ENCODE measurements at regions not wholly inside any gene's neighbourhood (a gene's known extent, or its start where the extent isn't known, plus 50 kb on each side); places are given as distances from the start of the nearest gene placed in this dataset.

GRCh38 chr1:59008599-59009347, 224.9 kb upstream of the JUN start:
- no peak for DNase-seq

- DNase-seq = no peak
Observed at GRCh38 chr1:59011663-59012062, 227.8 kb upstream of the JUN start.

GRCh38 chr1:59012378-59012777, 228.5 kb upstream of the JUN start:
- no peak for DNase-seq

DNA sequence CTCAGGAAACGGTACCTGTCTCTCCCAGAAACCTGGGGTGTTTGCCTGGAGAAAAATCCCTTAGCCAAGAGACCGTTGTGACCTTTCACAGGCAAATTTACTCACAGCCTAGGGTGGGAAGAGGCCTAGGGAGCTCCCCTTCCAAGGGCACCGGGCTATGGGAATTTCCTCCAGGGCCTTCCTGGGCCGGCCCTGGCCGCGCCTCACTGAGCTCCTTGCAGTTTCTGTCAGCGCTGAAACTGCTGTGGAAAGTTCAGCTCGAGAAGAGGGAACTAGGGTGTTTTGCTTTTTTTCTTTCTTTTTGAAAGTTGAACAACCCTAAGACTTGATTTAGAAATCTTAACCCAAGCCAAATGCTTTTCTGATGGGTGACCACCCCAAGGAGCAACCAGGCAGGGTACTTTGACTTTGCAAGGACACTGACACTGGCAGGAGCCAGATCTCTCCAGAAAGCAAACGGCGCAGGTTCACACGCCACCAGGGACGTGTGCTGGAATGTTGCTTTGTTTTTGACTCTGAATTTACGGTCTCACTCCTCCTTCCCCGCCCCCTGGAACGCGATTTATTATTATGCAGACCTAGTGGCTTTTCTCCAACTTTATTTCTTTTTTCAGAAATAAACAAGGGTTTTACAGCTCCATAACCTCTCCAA, 229.6 kb upstream of the JUN start:
- DNase-seq = no peak

GRCh38 chr1:59013928-59014279, 230.1 kb upstream of the JUN start:
- no peak for DNase-seq

- DNase-seq = no peak
Observed at GRCh38 chr1:59014827-59015226, 231.0 kb upstream of the JUN start.

- no peak for DNase-seq
Observed at GRCh38 chr1:59015708-59016107, 231.9 kb upstream of the JUN start.

- no peak for DNase-seq
Observed at GRCh38 chr1:59016390-59016789, 232.5 kb upstream of the JUN start.

- no peak for DNase-seq
Observed at GRCh38 chr1:59017501-59018231, 233.8 kb upstream of the JUN start.

DNA sequence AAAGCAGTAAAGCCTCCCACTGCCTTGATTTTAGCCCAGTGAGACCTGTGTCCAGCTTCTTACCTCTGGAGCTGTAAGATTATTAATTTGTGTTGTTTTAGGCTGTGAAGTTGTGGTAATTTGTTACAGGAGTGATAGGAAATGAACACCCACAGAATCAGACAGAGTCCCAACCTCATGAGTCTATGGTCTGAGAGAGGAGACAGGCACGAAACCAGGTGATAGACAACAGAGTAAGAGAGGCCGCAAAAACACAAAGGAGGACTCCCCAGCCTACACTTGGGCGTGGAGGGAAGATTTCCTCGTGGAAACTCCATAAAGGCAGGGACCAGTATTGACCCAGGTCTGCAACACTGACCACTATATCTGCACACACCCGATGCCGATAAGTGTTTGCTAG, 234.6 kb upstream of the JUN start:
- DNase-seq = no peak

- DNase-seq = no peak
Observed at GRCh38 chr1:59018860-59019259, 235.0 kb upstream of the JUN start.

GRCh38 chr1:59020151-59020997, 236.5 kb upstream of the JUN start:
- DNase-seq = peak; percentile 41

- no peak for DNase-seq
Observed at GRCh38 chr1:59022199-59022598, 238.4 kb upstream of the JUN start.

GRCh38 chr1:59022799-59023198, 239.0 kb upstream of the JUN start:
- no peak for DNase-seq

DNA sequence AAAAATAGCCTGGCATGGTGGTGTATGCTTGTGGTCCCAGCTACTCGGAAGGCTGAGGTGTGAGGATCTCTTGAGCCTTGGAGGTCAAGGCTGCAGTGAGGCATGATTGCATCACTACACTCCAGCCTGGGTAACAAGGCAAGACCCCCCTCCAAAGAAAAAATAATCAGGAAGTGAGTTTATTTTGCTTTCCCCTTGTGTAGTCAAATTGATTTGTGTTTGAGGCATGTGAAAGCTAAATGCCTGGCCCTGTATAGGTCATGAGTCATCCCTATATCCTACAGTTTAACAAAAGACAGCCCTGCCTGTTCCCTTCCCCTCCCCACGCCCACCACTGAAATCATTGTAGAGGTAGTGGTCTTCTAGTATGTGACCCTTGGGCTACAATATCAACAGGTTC, 241.4 kb upstream of the JUN start:
- no peak for DNase-seq

GRCh38 chr1:59025898-59026426, 242.1 kb upstream of the JUN start:
- no peak for DNase-seq

- DNase-seq = no peak
Observed at GRCh38 chr1:59026472-59026948, 242.7 kb upstream of the JUN start.

DNA sequence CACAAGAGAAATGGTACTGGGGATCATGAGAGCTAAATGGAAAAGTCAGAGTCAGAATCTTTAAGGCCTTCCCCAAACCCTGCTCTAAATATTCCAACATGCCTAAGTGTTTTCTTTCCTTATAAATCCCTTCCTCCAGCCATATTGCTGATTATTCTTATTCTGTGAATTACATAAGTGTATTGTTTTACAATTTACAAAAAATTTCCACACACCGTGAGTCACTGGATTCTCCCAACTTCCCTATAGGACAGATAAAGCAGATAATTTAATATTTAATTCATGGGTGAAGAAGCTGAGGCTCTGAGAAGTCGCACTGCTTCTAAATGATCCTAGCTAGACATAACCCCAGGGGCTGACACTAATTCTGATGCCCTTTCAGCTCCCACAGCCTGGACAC, 243.3 kb upstream of the JUN start:
- DNase-seq = no peak

DNA sequence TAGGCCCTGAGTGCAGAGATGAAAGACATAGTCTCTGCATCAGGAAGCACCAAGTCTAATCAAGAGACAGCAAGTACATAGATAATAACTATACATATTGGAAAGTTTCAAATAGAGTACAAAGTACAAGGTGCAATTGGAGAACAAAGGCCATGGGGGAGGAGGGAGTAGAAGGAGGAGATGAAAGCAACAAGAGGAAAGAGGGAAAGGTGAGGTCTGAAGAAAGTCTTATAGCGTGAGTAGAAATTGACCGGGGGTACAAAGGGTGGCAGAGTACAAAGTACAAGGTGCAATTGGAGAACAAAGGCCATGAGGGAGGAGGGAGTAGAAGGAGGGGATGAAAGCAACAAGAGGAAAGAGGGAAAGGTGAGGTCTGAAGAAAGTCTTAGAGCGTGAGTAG, 244.2 kb upstream of the JUN start:
- no peak for DNase-seq

DNA sequence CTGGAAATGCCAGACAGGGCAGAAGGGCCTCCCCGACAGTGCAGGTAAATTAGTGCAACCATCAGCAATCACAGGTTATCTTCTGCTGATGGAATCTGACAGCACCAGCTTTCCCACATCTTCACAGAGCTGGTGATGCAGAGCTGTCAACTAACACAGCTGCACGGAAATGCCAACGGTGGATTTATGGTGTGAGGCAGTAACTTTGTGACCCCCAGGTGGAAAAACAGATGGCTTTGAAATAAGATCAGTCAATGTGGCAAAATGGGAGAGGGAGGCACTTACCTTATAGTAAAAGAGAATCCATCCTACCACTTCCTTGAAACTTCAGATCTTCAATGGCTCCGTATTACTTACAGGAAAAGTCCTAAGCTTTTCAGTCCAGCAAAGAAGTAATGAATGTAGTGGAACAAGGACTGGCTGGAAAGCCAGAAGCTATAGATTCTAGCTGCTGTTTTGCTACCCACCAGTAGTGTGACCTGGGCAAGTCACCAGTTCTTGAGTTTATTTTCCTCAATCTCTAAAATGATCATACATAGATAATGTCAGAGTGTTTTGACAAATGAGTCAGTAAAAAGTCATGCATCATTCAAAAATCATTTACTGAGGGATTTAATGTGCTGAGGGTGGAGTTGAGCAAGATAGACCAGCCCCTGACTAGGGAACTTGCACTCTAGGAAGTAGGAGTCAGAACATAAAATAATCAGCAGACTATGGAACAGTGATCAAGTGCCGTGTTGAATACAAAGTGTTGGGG, 245.7 kb upstream of the JUN start:
- DNase-seq = no peak

DNA sequence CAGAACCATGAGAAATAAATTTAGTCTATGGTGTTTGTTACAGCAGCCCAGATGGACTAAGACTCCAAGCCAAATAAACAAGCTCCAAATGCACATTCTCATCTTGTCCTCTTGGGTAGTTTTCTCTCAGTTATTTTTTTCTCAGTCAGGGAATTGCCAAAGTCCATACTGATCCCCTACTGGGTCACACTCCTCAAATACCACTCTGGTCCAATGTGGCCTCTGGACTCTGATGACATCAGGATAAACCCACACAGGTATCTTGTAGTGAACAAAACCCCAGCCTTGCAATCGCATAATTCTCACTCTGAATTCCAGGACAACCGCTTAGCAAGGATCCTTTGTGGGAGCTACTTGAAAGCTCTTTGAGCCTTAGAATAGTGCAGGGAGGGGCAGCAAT, 248.4 kb upstream of the JUN start:
- no peak for DNase-seq

- no peak for DNase-seq
Observed at GRCh38 chr1:59033761-59034160, 249.9 kb upstream of the JUN start.

Measured in KG1 (cell line).